SK-N-SH (cell line): ENCODE measurements at regions not wholly inside any gene's neighbourhood (a gene's known extent, or its start where the extent isn't known, plus 50 kb on each side); places are given as distances from the start of the nearest gene placed in this dataset.

Experiments used
- CTCF ChIA-PET: fragments of 300-600, 350-600 bp; formaldehyde crosslinking; extraction: SDS; loops from one replicate; lab custom pipeline; 2021; lab: Yijun Ruan, JAX
- POLR2A ChIA-PET: fragments of 350-600 bp; sonication (Branson Sonifier 250); formaldehyde crosslinking; extraction: SDS; loops from one replicate; lab custom pipeline; 2020; ENCODE audit warnings: antibody characterized with exemption, inconsistent platforms; lab: Yijun Ruan, JAX
- DNase-seq: peaks from one replicate; pipeline ENCODE4 v3.0.0; 2012
- H2AFZ ChIP-seq: fragments of 200-600 bp; sonication (generic); 2 replicates; pipeline ENCODE4 v1.8.1; 2016; ENCODE audit warnings: antibody characterized with exemption, mild to moderate bottlenecking, low read depth
- H3F3A ChIP-seq: fragments of 200-600 bp; sonication (generic); replicated peaks from 2 replicates; pipeline ENCODE3; 2016; ENCODE audit warnings: antibody characterized with exemption, mild to moderate bottlenecking; ENCODE audit not compliant: insufficient read depth
- H3K27ac ChIP-seq, 2 experiments: fragments of 200-500 bp in 1 of 2; fragments of 200-600 bp in 1 of 2; sonication (Bioruptor generic) in 1 of 2; sonication (generic), shearing (Covaris generic) in 1 of 2; 2 replicates each; pipeline versions ENCODE4 v1.5.1 to v1.6.1; 2014 to 2016; ENCODE audit warnings: low read depth in 2 of 2, inconsistent platforms in 1 of 2, low read length in 1 of 2, mild to moderate bottlenecking in 1 of 2, mixed read lengths in 1 of 2
- H3K27me3 ChIP-seq: fragments of 200-600 bp; sonication (generic), shearing (Covaris generic); 2 replicates; pipeline ENCODE4 v1.6.1; 2016; ENCODE audit warnings: mixed run types; ENCODE audit not compliant: insufficient read depth
- H3K36me3 ChIP-seq, 2 experiments: fragments of 200-500 bp in 1 of 2; fragments of 200-600 bp in 1 of 2; sonication (Bioruptor generic) in 1 of 2; sonication (generic) in 1 of 2; replicated peaks in 1 of 2; 2 replicates each; pipeline versions ENCODE3 to v1.5.1; 2014 to 2016; ENCODE audit warnings: low read length in 1 of 2, mild to moderate bottlenecking in 1 of 2; ENCODE audit not compliant: insufficient read depth in 2 of 2, control insufficient read depth in 1 of 2
- H3K4me1 ChIP-seq, 2 experiments: fragments of 200-500 bp in 1 of 2; fragments of 200-600 bp in 1 of 2; sonication (Bioruptor generic) in 1 of 2; sonication (generic), shearing (Covaris generic) in 1 of 2; 2 replicates each; pipeline versions ENCODE4 v1.5.1 to v1.6.1; 2014 to 2016; ENCODE audit warnings: low read depth in 1 of 2, low read length in 1 of 2, mixed run types in 1 of 2; ENCODE audit not compliant: insufficient read depth in 2 of 2, control insufficient read depth in 1 of 2
- H3K4me2 ChIP-seq: fragments of 200-600 bp; sonication (generic), shearing (Covaris generic); 2 replicates; pipeline ENCODE4 v1.6.1; 2017; ENCODE audit warnings: mixed run types
- H3K4me3 ChIP-seq, 2 experiments: fragments of 200-500 bp in 1 of 2; fragments of 200-600 bp in 1 of 2; sonication (Bioruptor generic) in 1 of 2; sonication (generic), shearing (Covaris generic) in 1 of 2; 2 replicates each; pipeline versions ENCODE4 v1.5.1 to v1.8.1; 2014 to 2016; ENCODE audit warnings: low read depth in 2 of 2, inconsistent platforms in 1 of 2, low read length in 1 of 2, mild to moderate bottlenecking in 1 of 2, mixed read lengths in 1 of 2, moderate library complexity in 1 of 2
- H3K79me2 ChIP-seq: fragments of 200-600 bp; sonication (generic); 2 replicates; pipeline ENCODE4 v1.8.1; 2017; ENCODE audit warnings: mild to moderate bottlenecking; ENCODE audit not compliant: insufficient read depth
- H3K9ac ChIP-seq: fragments of 200-600 bp; sonication (generic); 2 replicates; pipeline ENCODE4 v1.6.1; 2017; ENCODE audit warnings: mixed run types
- H3K9me2 ChIP-seq: fragments of 200-600 bp; sonication (generic); 2 replicates; pipeline ENCODE4 v1.6.1; 2017; ENCODE audit warnings: mixed run types
- H3K9me3 ChIP-seq: fragments of 200-600 bp; sonication (generic); 2 replicates; pipeline ENCODE4 v1.6.1; 2017; ENCODE audit warnings: mixed run types, mild to moderate bottlenecking, moderate library complexity
- H4K20me1 ChIP-seq: fragments of 200-600 bp; sonication (generic); 2 replicates; pipeline ENCODE4 v1.6.1; 2017; ENCODE audit warnings: mild to moderate bottlenecking, mixed run types; ENCODE audit not compliant: insufficient read depth
- CHD2 ChIP-seq: fragments of 150-350 bp; IDR thresholded peaks from 2 replicates; pipeline ENCODE4 v1.6.1; 2018; ENCODE audit warnings: low read length; ENCODE audit not compliant: partially characterized antibody
- FOSL2 ChIP-seq: IDR thresholded peaks from 2 replicates; pipeline ENCODE4 v1.4.0; 2012; ENCODE audit warnings: low read depth, mild to moderate bottlenecking, moderate library complexity, borderline replicate concordance
- FOXJ3 ChIP-seq: sonication (generic); formaldehyde crosslinking; IDR thresholded peaks from 2 replicates; pipeline ENCODE4 v1.5.1; 2020; ENCODE audit warnings: mild to moderate bottlenecking, missing genetic modification reagents
- FOXM1 ChIP-seq: IDR thresholded peaks from 2 replicates; pipeline ENCODE4 v1.4.0; 2012; ENCODE audit warnings: low read depth, mild to moderate bottlenecking
- GABPA ChIP-seq: IDR thresholded peaks from 2 replicates; pipeline ENCODE4 v1.4.0; 2012; ENCODE audit warnings: low read depth, mild to moderate bottlenecking
- JUND ChIP-seq: IDR thresholded peaks from 2 replicates; pipeline ENCODE4 v1.4.0; 2012
- MAX ChIP-seq: IDR thresholded peaks from 2 replicates; pipeline ENCODE4 v1.4.0; 2012; ENCODE audit warnings: low read depth
- NFIC ChIP-seq: IDR thresholded peaks from 2 replicates; pipeline ENCODE4 v1.4.0; 2012; ENCODE audit warnings: borderline replicate concordance
- NRF1 ChIP-seq: IDR thresholded peaks from 2 replicates; pipeline ENCODE4 v1.6.1; 2012; ENCODE audit warnings: low read depth, mild to moderate bottlenecking, low read length
- RAD21 ChIP-seq: IDR thresholded peaks from 2 replicates; pipeline ENCODE4 v1.6.1; 2012; ENCODE audit warnings: mild to moderate bottlenecking, low read length
- RCOR1 ChIP-seq: fragments of 150-350 bp; IDR thresholded peaks from 2 replicates; pipeline ENCODE4 v1.6.1; 2017; ENCODE audit warnings: antibody characterized with exemption, low read length
- REST ChIP-seq: IDR thresholded peaks from 2 replicates; pipeline ENCODE4 v1.6.1; 2012; ENCODE audit warnings: mild to moderate bottlenecking, low read depth, low read length, moderate library complexity
- RFX5 ChIP-seq: IDR thresholded peaks from 2 replicates; pipeline ENCODE4 v1.6.1; 2012; ENCODE audit warnings: mild to moderate bottlenecking, improper control_type of control experiment, low read length
- RXRA ChIP-seq: IDR thresholded peaks from 2 replicates; pipeline ENCODE4 v1.4.0; 2012; ENCODE audit warnings: low read depth, mild to moderate bottlenecking, borderline replicate concordance
- SIN3A ChIP-seq: IDR thresholded peaks from 2 replicates; pipeline ENCODE4 v1.6.1; 2012; ENCODE audit warnings: low read depth, mild to moderate bottlenecking, low read length, moderate library complexity, borderline replicate concordance
- SMC3 ChIP-seq: IDR thresholded peaks from 2 replicates; pipeline ENCODE4 v1.6.1; 2012; ENCODE audit warnings: low read depth, low read length, improper control_type of control experiment
- TAF1 ChIP-seq: IDR thresholded peaks from 2 replicates; pipeline ENCODE4 v1.6.1; 2012; ENCODE audit warnings: low read depth, mild to moderate bottlenecking, low read length, moderate library complexity, borderline replicate concordance
- USF1 ChIP-seq: IDR thresholded peaks from 2 replicates; pipeline ENCODE4 v1.4.0; 2012; ENCODE audit warnings: low read depth, borderline replicate concordance
- USF2 ChIP-seq: fragments of 150-350 bp; IDR thresholded peaks from 2 replicates; pipeline ENCODE4 v1.6.1; 2017; ENCODE audit warnings: antibody characterized with exemption, low read length, low read depth, borderline replicate concordance
- YY1 ChIP-seq: IDR thresholded peaks from 2 replicates; pipeline ENCODE4 v1.4.0; 2012; ENCODE audit warnings: low read depth, mild to moderate bottlenecking
- WGBS: methylation state at CpG from one replicate; pipeline ENCODE4 v1.1.6; 2017; ENCODE audit warnings: low lambda C conversion rate; 5-methylcytosine and 5-hydroxymethylcytosine counted together

GRCh38 chr10:108574233-108574632 is 1349.1 kb downstream of the XPNPEP1 start:
- WGBS, result 60% methylated on average over 1 of the region's 1 CpG
- DNase-seq, result no peak
- CTCF ChIA-PET, result no interaction called here
- H3F3A ChIP-seq, result no peaks in the 10 kb centered on the region
- H3K27me3 ChIP-seq, result no peaks in the 10 kb centered on the region
- H3K4me2 ChIP-seq, result no peak overlapping the region
- no peak overlapping the region for H2AFZ ChIP-seq
- H4K20me1 ChIP-seq, result no peaks in the 10 kb centered on the region
- no peaks in the 10 kb centered on the region for H3K4me1 ChIP-seq
- no peak overlapping the region for H3K4me3 ChIP-seq
- TF ChIP-seq YY1, result no peak
- TF ChIP-seq RAD21, result no peak
- no peak for TF ChIP-seq REST
- no peak for TF ChIP-seq FOXJ3
- TF ChIP-seq MAX, result no peak
- no peak for TF ChIP-seq RCOR1
- no peak for TF ChIP-seq CHD2
- no peak for TF ChIP-seq GABPA
- TF ChIP-seq SIN3A, result no peak
- no peak for TF ChIP-seq SMC3
- no peak for TF ChIP-seq FOSL2
- TF ChIP-seq USF1, result no peak
- TF ChIP-seq RFX5, result no peak
- no peak for TF ChIP-seq JUND
- TF ChIP-seq RXRA, result no peak
- POLR2A ChIA-PET, result no interaction called here
- H3K9ac ChIP-seq, result no peak overlapping the region
- H3K9me3 ChIP-seq, result no peaks in the 10 kb centered on the region
- H3K9me2 ChIP-seq, result no peaks in the 10 kb centered on the region
- H3K36me3 ChIP-seq, result no peaks in the 10 kb centered on the region
- H3K79me2 ChIP-seq, result no peaks in the 10 kb centered on the region
- H3K27ac ChIP-seq, result no peak overlapping the region

- no peaks in the 10 kb centered on the region for H3K9me2 ChIP-seq
- H3K36me3 ChIP-seq, result no peaks in the 10 kb centered on the region
- TF ChIP-seq CHD2 (no peak), REST (no peak), TAF1 (no peak), FOXM1 (no peak), USF2 (no peak), YY1 (no peak), FOSL2 (no peak), JUND (no peak), GABPA (no peak), MAX (no peak), NFIC (no peak), NRF1 (no peak)
- TF ChIP-seq, all 33 proteins: peak for 0
- no peaks in the 10 kb centered on the region for H3K79me2 ChIP-seq
- H3K4me3 ChIP-seq, result no peak overlapping the region
- no peak overlapping the region for H2AFZ ChIP-seq
- no peaks in the 10 kb centered on the region for H3K27me3 ChIP-seq
- H3F3A ChIP-seq, result no peaks in the 10 kb centered on the region
- DNase-seq, result no peak
- H3K9ac ChIP-seq, result no peak overlapping the region
- H3K4me1 ChIP-seq, result no peaks in the 10 kb centered on the region
- POLR2A ChIA-PET, result no interaction called here
- WGBS, result 84% methylated on average over 2 of the region's 2 CpGs
- H3K27ac ChIP-seq, result no peak overlapping the region
- no peak overlapping the region for H3K4me2 ChIP-seq
- no peaks in the 10 kb centered on the region for H3K9me3 ChIP-seq
- CTCF ChIA-PET, result no interaction called here
- H4K20me1 ChIP-seq, result no peaks in the 10 kb centered on the region
Measured at GRCh38 chr10:108568824-108569223, 1354.5 kb downstream of the XPNPEP1 start.
